NCI-H345 treated with DMSO at 0.1 percent for 48 hours (cell line): ENCODE measurements at regions not wholly inside any gene's neighbourhood (a gene's known extent, or its start where the extent isn't known, plus 50 kb on each side); places are given as distances from the start of the nearest gene placed in this dataset.
"Not testable (repeated sequence)": the region's sequence is repeated elsewhere in the genome, so short reads cannot be mapped to it uniquely, and the experiment has no call there.

ENCODE experiments used
- DNase-seq: peaks from one replicate; lab custom pipeline; 2025; ENCODE audit not compliant: unreplicated experiment; lab: John Stamatoyannopoulos, UW

- no peak for DNase-seq
Measured at GRCh38 chr4:82248903-82249632, 124.7 kb downstream of the HNRNPD start.

- DNase-seq, result no peak
Measured at GRCh38 chr4:82247629-82248028, 126.2 kb downstream of the HNRNPD start.

GRCh38 chr4:82247171-82247570 lies 126.6 kb downstream of the HNRNPD start:
- DNase-seq, result no peak

- no peak for DNase-seq
Measured at GRCh38 chr4:82241534-82241933, 132.3 kb downstream of the HNRNPD start.

GRCh38 chr4:82240410-82240809 lies 133.4 kb downstream of the HNRNPD start:
- no peak for DNase-seq

GRCh38 chr4:82237142-82237541 lies 136.6 kb downstream of the HNRNPD start:
- not testable (repeated sequence) for DNase-seq

- DNase-seq, result no peak
Measured at GRCh38 chr4:82235346-82235745, 138.4 kb downstream of the HNRNPD start.

GRCh38 chr4:82232891-82233290 lies 140.9 kb downstream of the HNRNPD start:
- no peak for DNase-seq

GRCh38 chr4:82231806-82232205 lies 142.0 kb downstream of the HNRNPD start:
- no peak for DNase-seq

GRCh38 chr4:82230306-82230705 lies 143.5 kb downstream of the HNRNPD start:
- DNase-seq, result no peak

GRCh38 chr4:82225030-82225429 lies 148.8 kb downstream of the HNRNPD start:
- no peak for DNase-seq

- no peak for DNase-seq
Measured at GRCh38 chr4:82223715-82224114, 150.1 kb downstream of the HNRNPD start.

- no peak for DNase-seq
Measured at GRCh38 chr4:82219346-82219745, 154.4 kb downstream of the HNRNPD start.

GRCh38 chr4:82217986-82218715 lies 155.6 kb downstream of the HNRNPD start:
- DNase-seq, result no peak

- DNase-seq, result no peak
Measured at GRCh38 chr4:82216219-82216618, 157.6 kb downstream of the HNRNPD start.

- no peak for DNase-seq
Measured at GRCh38 chr4:82215800-82216199, 158.0 kb downstream of the HNRNPD start.

GRCh38 chr4:82215039-82215438 lies 158.8 kb downstream of the HNRNPD start:
- no peak for DNase-seq

- no peak for DNase-seq
Measured at GRCh38 chr4:82213485-82214417, 160.0 kb downstream of the HNRNPD start.

GRCh38 chr4:82201805-82202641 lies 171.8 kb downstream of the HNRNPD start:
- DNase-seq, result peak; percentile 7

GRCh38 chr4:82201303-82201702 lies 172.5 kb downstream of the HNRNPD start:
- peak; percentile 10 for DNase-seq

- DNase-seq, result no peak
Measured at GRCh38 chr4:82200046-82200445, 173.7 kb downstream of the HNRNPD start.
